Hematopoietic multipotent progenitor cell treated with erythropoietin and hydrocortisone succinate and interleukin-3 and kit ligand, for 15 days (in vitro differentiated cells): ENCODE measurements at regions not wholly inside any gene's neighbourhood (a gene's known extent, or its start where the extent isn't known, plus 50 kb on each side); places are given as distances from the start of the nearest gene placed in this dataset.

Experiments
- DNase-seq: peaks from one replicate; pipeline ENCODE4 v3.0.0-alpha.2; 2015; ENCODE audit warnings: low spot score

- no peak for DNase-seq
These were observed 56.2 kb upstream of the GPRIN3 start for GRCh38 chr4:89363786-89364185.

DNA sequence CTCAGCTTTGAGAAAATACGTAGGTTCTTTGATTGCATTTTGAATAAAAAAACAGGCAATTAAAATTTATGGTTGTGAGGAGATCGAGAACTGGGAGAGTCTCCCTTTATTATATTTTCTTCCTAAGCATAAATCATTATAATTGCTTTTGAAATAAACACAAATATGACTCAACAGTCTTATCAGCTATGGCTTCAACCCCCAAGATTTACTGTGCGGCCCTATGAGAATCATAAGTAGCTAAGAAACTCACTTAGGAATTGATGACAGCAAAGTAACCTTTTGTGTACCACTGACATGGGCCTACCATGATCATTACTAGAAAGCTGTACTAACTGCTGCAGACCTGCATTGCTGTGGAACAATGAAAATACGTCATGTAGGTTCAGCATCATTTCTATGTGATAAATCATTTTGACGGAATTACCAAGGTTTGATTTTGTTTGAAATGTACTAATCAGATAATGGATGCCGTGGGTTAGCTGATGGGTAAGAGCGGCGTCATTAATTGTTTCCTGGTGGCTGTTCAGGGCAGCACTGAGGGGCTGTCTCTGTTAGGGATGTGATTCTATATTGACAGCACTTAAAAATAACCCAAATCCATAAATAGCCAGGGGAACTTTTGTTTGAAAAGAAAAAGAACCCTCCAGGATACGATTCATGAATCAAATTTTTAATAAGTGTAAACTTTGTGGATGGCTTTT lies 51.5 kb upstream of the GPRIN3 start:
- DNase-seq, result no peak

GRCh38 chr4:89357787-89358186 lies 50.2 kb upstream of the GPRIN3 start:
- no peak for DNase-seq
